ENCODE measurements at regions not wholly inside any gene's neighbourhood (a gene's known extent, or its start where the extent isn't known, plus 50 kb on each side); places are given as distances from the start of the nearest gene placed in this dataset.

GRCh38 chr11:101692980-101693379 is 109.2 kb upstream of the TRPC6 start:
- Histone ChIP-seq H3K4me1 (ENCODE audit: low read length) (no peaks in the 10 kb centered on the region), H3K27ac (ENCODE audit: low read length) (no peak overlapping the region), H4K20me1 (ENCODE audit: insufficient read depth, low read length) (no peaks in the 10 kb centered on the region), H3K4me3 (ENCODE audit: low read length) (no peak overlapping the region), H3K4me2 (ENCODE audit: low read depth, low read length) (no peak overlapping the region), H3K79me2 (ENCODE audit: low read length) (no peaks in the 10 kb centered on the region), H3K36me3 (replicated peaks; ENCODE audit: insufficient read depth, low read length) (no peaks in the 10 kb centered on the region), H3F3A (ENCODE audit: insufficient read depth, low read length) (no peaks in the 10 kb centered on the region), H3K9ac (ENCODE audit: low read length) (no peak overlapping the region), H3K27me3 (replicated peaks; ENCODE audit: insufficient read depth, low read length) (no peaks in the 10 kb centered on the region), H2AFZ (ENCODE audit: low read length) (no peak overlapping the region), H3K9me2 (replicated peaks; ENCODE audit: insufficient read depth, low read length) (no peaks in the 10 kb centered on the region), H3K9me3 (replicated peaks; ENCODE audit: insufficient read depth, low read length) (no peaks in the 10 kb centered on the region)
- TF ChIP-seq EZH2 (optimal IDR thresholded peaks at IDR 0.05; ENCODE audit: low read depth, low read length), result no peak
- no peak for DNase-seq

DNA sequence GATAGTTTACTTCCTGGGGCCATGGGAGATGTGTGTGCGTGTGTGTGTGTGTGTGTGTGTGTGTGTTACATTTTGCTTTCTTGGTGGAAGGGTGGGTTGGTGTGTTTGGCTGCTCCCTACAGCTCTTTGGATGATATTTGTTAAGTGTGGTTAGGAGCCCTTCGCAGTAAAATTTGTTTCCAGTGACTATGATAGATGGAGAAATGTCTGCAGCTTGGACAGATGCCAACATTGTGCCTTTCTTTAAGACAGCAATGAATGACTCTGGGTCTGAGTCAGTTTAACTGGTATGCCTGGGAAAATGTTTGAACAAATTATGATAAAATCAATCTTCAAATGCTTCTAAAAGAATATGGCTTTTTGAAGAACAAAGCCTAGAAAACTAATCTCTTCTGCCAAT is 102.7 kb upstream of the TRPC6 start:
- Histone ChIP-seq H3K4me3 (ENCODE audit: low read length) (no peak overlapping the region), H3K27ac (ENCODE audit: low read length) (no peak overlapping the region), H3K9me2 (replicated peaks; ENCODE audit: insufficient read depth, low read length) (no peaks in the 10 kb centered on the region), H3K4me2 (ENCODE audit: low read depth, low read length) (no peak overlapping the region), H3K4me1 (ENCODE audit: low read length) (no peaks in the 10 kb centered on the region), H3K79me2 (ENCODE audit: low read length) (no peaks in the 10 kb centered on the region), H3K27me3 (replicated peaks; ENCODE audit: insufficient read depth, low read length) (no peaks in the 10 kb centered on the region), H3K9ac (ENCODE audit: low read length) (no peak overlapping the region), H4K20me1 (ENCODE audit: insufficient read depth, low read length) (no peaks in the 10 kb centered on the region), H3K9me3 (replicated peaks; ENCODE audit: insufficient read depth, low read length) (no peaks in the 10 kb centered on the region), H2AFZ (ENCODE audit: low read length) (no peak overlapping the region), H3K36me3 (replicated peaks; ENCODE audit: insufficient read depth, low read length) (no peaks in the 10 kb centered on the region), H3F3A (ENCODE audit: insufficient read depth, low read length) (no peaks in the 10 kb centered on the region)
- DNase-seq, result no peak
- TF ChIP-seq EZH2 (optimal IDR thresholded peaks at IDR 0.05; ENCODE audit: low read depth, low read length) (no peak), EZH2phosphoT487 (IDR thresholded peaks at IDR 0.05; ENCODE audit: low read length) (no peak), CTCF (IDR thresholded peaks at IDR 0.05; ENCODE audit: low read length) (no peak)

GRCh38 chr11:101668236-101668635 is 84.4 kb upstream of the TRPC6 start:
- TF ChIP-seq EZH2phosphoT487 (IDR thresholded peaks at IDR 0.05; ENCODE audit: low read length), result no peak
- TF ChIP-seq EZH2 (optimal IDR thresholded peaks at IDR 0.05; ENCODE audit: low read depth, low read length), result no peak
- TF ChIP-seq CTCF (IDR thresholded peaks at IDR 0.05; ENCODE audit: low read length), result no peak
- Histone ChIP-seq H2AFZ (ENCODE audit: low read length) (no peak overlapping the region), H3F3A (ENCODE audit: insufficient read depth, low read length) (no peaks in the 10 kb centered on the region), H3K4me1 (ENCODE audit: low read length) (no peaks in the 10 kb centered on the region), H3K9me2 (replicated peaks; ENCODE audit: insufficient read depth, low read length) (no peaks in the 10 kb centered on the region; the same call in 1 of the 2 replicates), H3K79me2 (ENCODE audit: low read length) (no peaks in the 10 kb centered on the region), H3K27me3 (replicated peaks; ENCODE audit: insufficient read depth, low read length) (no peaks in the 10 kb centered on the region), H3K9ac (ENCODE audit: low read length) (no peak overlapping the region), H3K36me3 (replicated peaks; ENCODE audit: insufficient read depth, low read length) (no peaks in the 10 kb centered on the region), H3K9me3 (replicated peaks; ENCODE audit: insufficient read depth, low read length) (no peaks in the 10 kb centered on the region), H4K20me1 (ENCODE audit: insufficient read depth, low read length) (no peaks in the 10 kb centered on the region), H3K4me2 (ENCODE audit: low read depth, low read length) (no peak overlapping the region), H3K27ac (ENCODE audit: low read length) (no peak overlapping the region), H3K4me3 (ENCODE audit: low read length) (no peak overlapping the region)
- no peak for DNase-seq

DNA sequence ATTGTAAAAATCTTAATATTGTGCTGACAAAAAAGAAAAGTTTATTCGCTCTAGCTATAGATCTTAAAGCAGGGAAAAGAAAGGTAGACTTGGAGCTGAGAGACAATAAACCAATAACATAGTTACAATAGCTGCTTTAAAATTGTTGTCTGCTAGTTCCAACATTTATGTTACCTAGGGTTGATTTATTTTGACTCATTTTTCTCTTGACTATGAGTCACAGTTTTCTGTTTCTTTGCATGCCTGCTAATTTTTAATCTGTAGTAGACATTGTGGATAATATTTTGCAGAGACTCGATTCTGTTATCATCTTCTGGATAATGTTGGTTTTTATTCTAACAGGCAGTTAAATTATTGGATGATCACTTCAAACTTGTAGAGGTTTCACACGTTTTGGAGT is 83.1 kb upstream of the TRPC6 start:
- Histone ChIP-seq H3K9ac (ENCODE audit: low read length) (no peak overlapping the region), H3F3A (ENCODE audit: insufficient read depth, low read length) (no peaks in the 10 kb centered on the region), H3K36me3 (replicated peaks; ENCODE audit: insufficient read depth, low read length) (no peaks in the 10 kb centered on the region), H2AFZ (ENCODE audit: low read length) (no peak overlapping the region), H3K4me3 (ENCODE audit: low read length) (no peak overlapping the region), H3K27me3 (replicated peaks; ENCODE audit: insufficient read depth, low read length) (no peaks in the 10 kb centered on the region), H3K4me2 (ENCODE audit: low read depth, low read length) (no peak overlapping the region), H3K79me2 (ENCODE audit: low read length) (no peaks in the 10 kb centered on the region), H3K9me3 (replicated peaks; ENCODE audit: insufficient read depth, low read length) (no peaks in the 10 kb centered on the region), H3K9me2 (replicated peaks; ENCODE audit: insufficient read depth, low read length) (no peaks in the 10 kb centered on the region; the same call in 1 of the 2 replicates), H3K27ac (ENCODE audit: low read length) (no peak overlapping the region), H3K4me1 (ENCODE audit: low read length) (no peaks in the 10 kb centered on the region), H4K20me1 (ENCODE audit: insufficient read depth, low read length) (no peaks in the 10 kb centered on the region)
- TF ChIP-seq EZH2 (optimal IDR thresholded peaks at IDR 0.05; ENCODE audit: low read depth, low read length) (no peak), CTCF (IDR thresholded peaks at IDR 0.05; ENCODE audit: low read length) (no peak), EZH2phosphoT487 (IDR thresholded peaks at IDR 0.05; ENCODE audit: low read length) (no peak)
- no peak for DNase-seq
